Panc1 (cell line): ENCODE measurements at regions not wholly inside any gene's neighbourhood (a gene's known extent, or its start where the extent isn't known, plus 50 kb on each side); places are given as distances from the start of the nearest gene placed in this dataset.

Source experiments
- ATAC-seq: fragments of 200-7000 bp; cut with Tn5 transposase; 2 replicates; pipeline ENCODE4 v1.9.1; 2020; ENCODE audit warnings: mild to moderate bottlenecking, moderate library complexity
- BruUV-seq: library from RNA; stranded (reverse); fragments of 400-500 nt; replicated peaks from 2 replicates; lab custom pipeline; 2021; lab: Mats Ljungman, UMichigan
- CTCF ChIA-PET: fragments of 300-600 bp; sonication (Branson Sonifier 250); formaldehyde crosslinking; loops from one replicate; lab custom pipeline; 2022; ENCODE audit warnings: antibody characterized with exemption; lab: Charles Lee
- POLR2A ChIA-PET: fragments of 300-600 bp; sonication (Branson Sonifier 250); formaldehyde crosslinking; loops from one replicate; lab custom pipeline; 2022; ENCODE audit warnings: antibody characterized with exemption; lab: Charles Lee
- DNase-seq: peaks from one replicate; pipeline ENCODE4 v3.0.0-alpha.2; 2010; ENCODE audit warnings: low read depth, low spot score
- H3K27ac ChIP-seq: 2 replicates; pipeline ENCODE4 v1.5.1; 2011; ENCODE audit warnings: mild to moderate bottlenecking, low read length, inconsistent platforms
- H3K27me3 ChIP-seq: fragments of 200-500 bp; sonication (Bioruptor generic); 2 replicates; pipeline ENCODE4 v1.6.0; 2014; ENCODE audit warnings: low read length, inconsistent platforms; ENCODE audit not compliant: control insufficient read depth, insufficient read depth
- H3K36me3 ChIP-seq: fragments of 200-500 bp; sonication (Bioruptor generic); 2 replicates; pipeline ENCODE4 v1.5.1; 2014; ENCODE audit warnings: inconsistent platforms, mild to moderate bottlenecking, low read length, moderate library complexity; ENCODE audit not compliant: control insufficient read depth, insufficient read depth
- H3K4me1 ChIP-seq: 2 replicates; pipeline ENCODE4 v1.5.1; 2011; ENCODE audit warnings: inconsistent platforms, mild to moderate bottlenecking, low read length, moderate library complexity; ENCODE audit not compliant: control insufficient read depth, insufficient read depth
- H3K4me3 ChIP-seq, 2 experiments: 2 replicates each; pipeline ENCODE4 v1.5.1; 2011 to 2012; ENCODE audit warnings: low read depth in 2 of 2, low read length in 2 of 2, mild to moderate bottlenecking in 2 of 2, inconsistent platforms in 1 of 2, moderate library complexity in 1 of 2
- H3K9me3 ChIP-seq: fragments of 200-500 bp; sonication (Bioruptor generic); 2 replicates; pipeline ENCODE4 v1.5.1; 2014; ENCODE audit warnings: low read depth, mild to moderate bottlenecking, inconsistent platforms, low read length, moderate library complexity; ENCODE audit not compliant: control insufficient read depth, insufficient read depth
- CTCF ChIP-seq: fragments of 450-650 bp; IDR thresholded peaks from 2 replicates; pipeline ENCODE4 v1.5.1; 2017; ENCODE audit warnings: mild to moderate bottlenecking
- POLR2AphosphoS5 ChIP-seq: IDR thresholded peaks from 2 replicates; pipeline ENCODE4 v1.6.1; 2012; ENCODE audit warnings: mild to moderate bottlenecking, low read depth, low read length, moderate library complexity
- REST ChIP-seq, 2 experiments: IDR thresholded peaks; 2 replicates each; pipeline ENCODE4 v1.6.1; 2011 to 2012; ENCODE audit warnings: low read depth in 2 of 2, control low read depth in 1 of 2, low read length in 1 of 2, mild to moderate bottlenecking in 1 of 2, moderate library complexity in 1 of 2; ENCODE audit not compliant: insufficient read depth in 1 of 2
- SIN3A ChIP-seq: IDR thresholded peaks from 2 replicates; pipeline ENCODE4 v1.6.1; 2012; ENCODE audit warnings: low read depth, mild to moderate bottlenecking, low read length, moderate library complexity, borderline replicate concordance; ENCODE audit not compliant: insufficient read depth
- TCF7L2 ChIP-seq: IDR thresholded peaks from 2 replicates; pipeline ENCODE4 v1.6.1; 2011; ENCODE audit warnings: mild to moderate bottlenecking, low read depth, low read length, inconsistent platforms
- in situ Hi-C: cut with HindIII; loops from 2 replicates; pipeline ENCODE4 v1.10.0; 2016; ENCODE audit warnings: low sequenced_read_pairs, low pct_unique_long_range_greater_than_20kb
- intact Hi-C: fragments of 100-400 bp; cut with micrococcal nuclease; formaldehyde crosslinking; loops from one replicate; pipeline ENCODE4 v1.10.0; 2022; ENCODE audit not compliant: unreplicated experiment

GRCh38 chr6:150730801-150731457 is 131.2 kb downstream of the PLEKHG1 start:
- no peak for DNase-seq
- no peaks in the 10 kb centered on the region for H3K9me3 ChIP-seq
- ChIA-PET CTCF (no interaction called here), POLR2A (no interaction called here)
- no peaks in the 10 kb centered on the region for H3K36me3 ChIP-seq
- TF ChIP-seq SIN3A (no peak), REST (IDR thresholded peaks at IDR 0.05; ENCODE audit: insufficient read depth in 1 of 2, low read depth in 2 of 2, low read length in 1 of 2) (no peak)
- no peaks in the 10 kb centered on the region for H3K4me1 ChIP-seq
- no peak for ATAC-seq
- H3K27me3 ChIP-seq = peaks cover 4% of the 10 kb centered on the region; the same call in 1 of the 2 replicates
- no TSS peak for BruUV-seq
- in situ Hi-C loops (no loop called here), intact Hi-C loops (no loop called here)
- H3K27ac ChIP-seq = no peak overlapping the region
- H3K4me3 ChIP-seq = no peak overlapping the region

GRCh38 chr6:150732765-150733539 is 132.6 kb upstream of the MTHFD1L start:
- ATAC-seq = no peak
- Histone ChIP-seq H3K27me3 (no peaks in the 10 kb centered on the region), H3K9me3 (no peaks in the 10 kb centered on the region), H3K27ac (no peak overlapping the region), H3K36me3 (no peaks in the 10 kb centered on the region), H3K4me1 (no peaks in the 10 kb centered on the region), H3K4me3 (no peak overlapping the region)
- in situ Hi-C loops = no loop called here
- CTCF ChIA-PET = no interaction called here
- TF ChIP-seq REST (IDR thresholded peaks at IDR 0.05; ENCODE audit: insufficient read depth in 1 of 2, low read depth in 2 of 2, low read length in 1 of 2) = no peak
- no peak for TF ChIP-seq TCF7L2
- TF ChIP-seq CTCF = no peak
- TF ChIP-seq SIN3A = no peak
- TF ChIP-seq POLR2AphosphoS5 = no peak
- POLR2A ChIA-PET = no interaction called here
- no peak for DNase-seq
- intact Hi-C loops = no loop called here
- BruUV-seq = no TSS peak
